Neuron (in vitro differentiated cells): ENCODE measurements at regions not wholly inside any gene's neighbourhood (a gene's known extent, or its start where the extent isn't known, plus 50 kb on each side); places are given as distances from the start of the nearest gene placed in this dataset.
A peak's percentile ranks its signal among the peaks of the same experiment; 100 is the strongest.

Experiments used
- H2AFZ ChIP-seq: one replicate; pipeline ENCODE4 v1.6.1; 2013; ENCODE audit warnings: low read depth, mild to moderate bottlenecking, inconsistent platforms, low read length, moderate library complexity
- H3K27me3 ChIP-seq: one replicate; pipeline ENCODE4 v1.6.1; 2013; ENCODE audit warnings: low read length; ENCODE audit not compliant: insufficient read depth
- H3K36me3 ChIP-seq: one replicate; pipeline ENCODE4 v1.6.1; 2013; ENCODE audit warnings: low read length; ENCODE audit not compliant: insufficient read depth
- H3K4me1 ChIP-seq: one replicate; pipeline ENCODE4 v1.6.1; 2013; ENCODE audit warnings: low read length; ENCODE audit not compliant: insufficient read depth
- H3K4me3 ChIP-seq: 2 replicates; pipeline ENCODE4 v1.5.1; 2013; ENCODE audit warnings: mild to moderate bottlenecking, low read length, moderate library complexity
- H3K9me3 ChIP-seq: one replicate; pipeline ENCODE4 v1.6.1; 2013; ENCODE audit warnings: low read length

DNA sequence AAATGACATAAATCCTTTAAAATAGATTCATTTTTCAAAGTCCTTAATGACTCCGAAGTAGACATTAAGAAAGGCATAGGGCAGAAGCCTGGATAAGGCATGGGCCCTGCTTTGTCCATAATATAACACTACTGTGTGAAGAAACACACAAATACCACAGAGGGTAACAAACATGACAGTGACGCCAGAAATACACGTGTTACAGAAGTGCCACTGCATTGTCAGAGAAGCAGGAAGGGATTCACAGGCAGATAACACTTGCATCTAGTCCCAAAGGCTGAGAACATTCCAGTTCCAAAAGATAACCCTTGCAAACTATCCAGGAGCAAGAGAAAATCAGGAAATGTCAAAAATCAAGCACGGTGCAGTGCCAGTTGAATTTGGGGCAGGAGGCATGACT, 633.2 kb downstream of the LIG4 start:
- H3K27me3 ChIP-seq = no peaks in the 10 kb centered on the region

DNA sequence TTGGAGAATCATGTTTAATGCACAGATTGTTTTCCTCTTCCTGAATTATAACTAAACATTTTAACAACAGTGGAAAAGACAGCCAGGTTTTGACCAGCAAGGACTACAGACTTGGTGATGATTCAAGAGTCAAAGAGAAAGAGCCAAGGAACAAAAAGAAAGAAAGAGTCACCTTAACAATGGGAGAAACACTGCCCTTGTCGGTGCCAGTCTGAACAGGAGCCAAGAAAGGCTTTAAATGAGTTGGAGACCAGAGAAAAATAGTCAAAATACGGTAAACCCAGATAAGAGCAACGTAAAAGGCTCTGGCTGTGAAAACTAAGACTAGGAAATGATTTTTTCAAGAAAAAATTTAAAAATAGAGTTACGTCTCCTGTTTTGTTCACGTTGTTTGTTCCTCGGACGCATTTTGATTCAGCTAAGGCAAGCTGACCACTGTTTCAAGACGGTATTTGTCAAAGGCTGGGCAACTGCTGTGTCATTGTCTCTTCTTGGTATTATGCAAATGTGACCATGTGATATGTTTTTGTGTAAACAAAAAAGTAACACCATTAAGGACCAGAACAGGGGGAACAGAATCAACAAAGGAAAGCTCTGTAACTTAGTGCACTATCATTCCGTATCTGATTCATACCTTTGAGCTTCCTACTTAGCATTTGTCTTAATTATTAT, 634.5 kb downstream of the LIG4 start:
- peak overlapping the region; percentile 22 for H2AFZ ChIP-seq
- no peaks in the 10 kb centered on the region for H3K27me3 ChIP-seq
- H3K4me1 ChIP-seq = peaks cover 2% of the 10 kb centered on the region
- no peaks in the 10 kb centered on the region for H3K9me3 ChIP-seq
- H3K36me3 ChIP-seq = no peaks in the 10 kb centered on the region
- no peak overlapping the region for H3K4me3 ChIP-seq

More for the DNA sequence above, 633.2 kb downstream of the LIG4 start:
- Histone ChIP-seq H3K4me3 (no peak overlapping the region), H3K36me3 (no peaks in the 10 kb centered on the region), H3K9me3 (no peaks in the 10 kb centered on the region), H2AFZ (no peak overlapping the region), H3K4me1 (peaks cover 2% of the 10 kb centered on the region)

DNA sequence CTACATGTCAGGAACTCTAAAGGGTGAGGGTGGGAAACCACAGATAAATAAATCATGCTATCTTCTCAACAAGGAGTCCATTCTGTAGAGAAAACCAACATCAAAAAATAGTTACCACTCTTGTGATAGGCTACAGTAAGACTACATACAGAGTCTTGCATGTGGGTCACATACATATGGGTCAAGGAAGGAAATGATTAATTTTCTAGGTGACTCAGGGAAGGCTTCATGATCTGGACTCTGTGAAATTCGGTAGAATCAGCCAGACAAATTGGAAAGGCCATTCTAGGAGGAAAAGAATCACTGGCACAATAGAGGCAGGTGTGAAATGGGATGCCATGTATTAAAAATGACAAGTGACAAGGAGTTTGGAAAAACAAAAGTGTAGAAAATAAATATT, 638.9 kb downstream of the LIG4 start:
- Histone ChIP-seq H3K9me3 (no peaks in the 10 kb centered on the region), H2AFZ (no peak overlapping the region), H3K4me1 (peaks cover 10% of the 10 kb centered on the region), H3K36me3 (no peaks in the 10 kb centered on the region), H3K4me3 (no peak overlapping the region), H3K27me3 (no peaks in the 10 kb centered on the region)

DNA sequence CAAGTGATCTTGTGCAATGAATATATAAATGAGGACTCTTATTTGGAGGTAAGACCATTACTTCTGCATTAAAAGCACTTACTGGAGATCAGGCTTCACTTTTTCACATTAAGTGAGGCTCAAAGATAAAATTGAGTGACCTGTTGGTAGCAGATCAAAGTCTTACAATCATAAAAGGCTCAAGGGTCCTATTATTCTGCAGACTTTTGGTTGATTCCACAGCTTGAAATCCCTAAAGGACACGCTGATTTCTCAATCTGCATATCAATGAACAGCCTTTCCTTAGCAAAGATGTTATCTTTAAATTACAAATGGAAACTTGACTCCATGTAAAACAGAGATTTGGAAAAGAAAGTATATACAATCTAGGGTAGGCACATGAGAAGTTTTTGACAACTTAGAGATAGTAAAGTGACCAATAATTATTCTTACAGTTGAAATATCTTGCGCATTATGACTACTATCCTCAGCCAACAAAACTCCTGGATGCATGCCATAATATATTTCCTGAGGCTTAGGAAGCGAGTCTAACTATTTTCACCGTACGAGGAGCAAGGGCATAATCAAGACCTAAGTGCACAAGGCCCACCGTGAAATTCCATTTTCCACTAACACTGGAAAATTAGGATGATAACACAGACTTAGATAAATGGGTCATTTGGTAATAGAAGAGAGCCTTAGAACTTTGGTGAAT, 640.7 kb downstream of the LIG4 start:
- Histone ChIP-seq H3K4me3 (no peak overlapping the region), H3K36me3 (no peaks in the 10 kb centered on the region), H3K9me3 (no peaks in the 10 kb centered on the region), H3K27me3 (no peaks in the 10 kb centered on the region), H2AFZ (no peak overlapping the region), H3K4me1 (peaks cover 8% of the 10 kb centered on the region)

DNA sequence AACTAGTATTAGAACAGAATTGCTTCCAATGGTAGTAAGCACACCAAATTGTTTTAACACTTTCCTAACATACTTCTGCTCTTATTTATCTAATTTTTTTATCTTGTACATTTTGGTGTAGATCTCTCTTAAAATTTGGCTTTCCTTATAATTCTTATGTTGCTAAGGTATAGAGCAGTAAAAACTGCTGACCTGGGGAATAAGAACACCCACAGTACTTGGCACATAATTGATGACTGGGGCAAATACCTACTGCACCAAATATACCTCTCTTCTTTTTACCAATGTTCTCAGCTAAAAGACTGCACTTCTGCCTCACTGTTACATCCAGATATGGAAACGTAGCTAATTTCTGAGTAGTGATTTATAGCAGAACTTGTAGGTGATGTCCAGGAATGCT, 642.2 kb downstream of the LIG4 start:
- Histone ChIP-seq H2AFZ (no peak overlapping the region), H3K9me3 (no peaks in the 10 kb centered on the region), H3K27me3 (no peaks in the 10 kb centered on the region), H3K4me1 (peaks cover 8% of the 10 kb centered on the region), H3K4me3 (no peak overlapping the region), H3K36me3 (no peaks in the 10 kb centered on the region)

DNA sequence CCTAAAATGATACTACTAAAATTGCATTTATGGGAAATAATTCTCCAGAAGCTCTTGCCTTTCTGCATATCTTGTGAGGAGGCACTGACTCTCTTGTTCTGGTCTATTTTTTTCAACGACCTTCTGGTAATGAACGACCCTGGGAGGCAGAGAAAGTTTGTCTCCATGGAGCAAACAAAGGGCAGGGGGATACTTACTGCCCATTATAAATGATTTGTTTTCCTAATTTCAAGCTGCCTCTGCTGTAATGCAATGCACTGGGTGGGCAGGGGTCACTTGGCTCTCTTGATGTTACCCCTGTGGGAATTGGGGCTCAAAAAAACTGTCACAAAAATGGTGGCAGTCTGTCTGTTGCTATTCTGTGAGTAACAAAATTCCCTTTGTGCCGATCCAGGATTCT, 643.2 kb downstream of the LIG4 start:
- no peaks in the 10 kb centered on the region for H3K36me3 ChIP-seq
- H3K9me3 ChIP-seq = no peaks in the 10 kb centered on the region

DNA sequence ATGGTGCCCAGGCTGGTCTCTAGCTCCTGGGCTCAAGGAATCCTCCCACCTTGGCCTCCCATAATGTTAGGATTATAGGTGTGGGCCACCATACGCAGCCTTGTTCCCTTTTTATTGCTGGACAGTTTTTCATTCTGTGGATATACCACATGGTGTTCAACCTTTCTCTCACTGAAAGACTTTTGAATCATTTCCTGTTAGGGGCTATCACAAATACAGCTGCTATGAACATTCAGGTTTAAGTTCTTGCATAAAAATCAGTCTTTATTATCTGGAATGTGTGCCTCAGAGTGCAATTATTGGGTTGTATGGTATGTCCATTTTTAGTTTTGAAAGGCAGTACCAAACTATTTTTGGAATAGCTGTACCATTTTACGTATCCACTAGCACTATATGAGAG, 647.2 kb downstream of the LIG4 start:
- no peaks in the 10 kb centered on the region for H3K36me3 ChIP-seq
- peaks cover 15% of the 10 kb centered on the region for H3K4me1 ChIP-seq
- no peaks in the 10 kb centered on the region for H3K9me3 ChIP-seq
- no peak overlapping the region for H3K4me3 ChIP-seq
- no peak overlapping the region for H2AFZ ChIP-seq
- no peaks in the 10 kb centered on the region for H3K27me3 ChIP-seq

More for the DNA sequence above, 643.2 kb downstream of the LIG4 start:
- no peaks in the 10 kb centered on the region for H3K27me3 ChIP-seq
- peaks cover 8% of the 10 kb centered on the region for H3K4me1 ChIP-seq
- H3K4me3 ChIP-seq = no peak overlapping the region
- no peak overlapping the region for H2AFZ ChIP-seq

DNA sequence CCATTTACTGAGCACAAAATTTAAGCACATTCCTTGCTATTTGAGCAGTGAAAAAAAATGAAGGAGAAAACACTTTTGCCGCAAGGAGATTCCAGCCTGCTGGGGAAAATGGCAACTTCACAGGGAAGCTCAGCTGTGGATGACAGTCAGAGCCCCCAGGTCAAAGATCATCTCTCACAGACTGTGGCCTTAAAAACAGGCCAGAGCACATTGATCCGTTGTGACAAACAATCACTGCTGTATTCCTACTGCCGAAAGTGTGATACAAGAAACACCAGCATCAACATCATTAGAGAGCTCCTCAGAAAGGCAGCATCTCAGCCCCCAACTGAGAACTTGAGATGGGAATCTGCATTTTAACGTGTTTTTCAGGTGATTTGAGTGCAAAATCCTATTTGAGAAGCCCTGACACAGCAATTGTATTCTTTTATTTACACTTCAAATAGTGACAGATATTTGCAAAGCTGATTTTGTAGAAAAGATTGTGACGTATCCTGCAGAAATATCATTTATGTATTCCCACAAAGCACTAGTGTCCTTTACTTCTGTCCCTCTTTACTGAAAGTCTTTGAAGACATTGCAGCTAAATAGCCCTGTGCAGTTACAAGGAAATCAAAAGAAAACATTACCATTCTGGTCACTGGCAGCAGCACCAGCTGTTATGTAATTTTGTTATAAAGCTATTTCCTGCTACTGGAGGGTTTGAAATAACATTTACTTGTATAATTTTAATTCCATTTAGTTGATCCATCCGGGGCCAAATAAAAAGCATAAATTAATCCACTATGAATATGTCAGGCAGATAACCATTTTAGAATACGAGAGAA, 652.0 kb downstream of the LIG4 start:
- H3K4me3 ChIP-seq = peak overlapping the region; percentile 19
- no peaks in the 10 kb centered on the region for H3K9me3 ChIP-seq
- peak overlapping the region; percentile 73 for H2AFZ ChIP-seq
- H3K27me3 ChIP-seq = no peaks in the 10 kb centered on the region
- peaks cover 29% of the 10 kb centered on the region for H3K4me1 ChIP-seq
- H3K36me3 ChIP-seq = no peaks in the 10 kb centered on the region

DNA sequence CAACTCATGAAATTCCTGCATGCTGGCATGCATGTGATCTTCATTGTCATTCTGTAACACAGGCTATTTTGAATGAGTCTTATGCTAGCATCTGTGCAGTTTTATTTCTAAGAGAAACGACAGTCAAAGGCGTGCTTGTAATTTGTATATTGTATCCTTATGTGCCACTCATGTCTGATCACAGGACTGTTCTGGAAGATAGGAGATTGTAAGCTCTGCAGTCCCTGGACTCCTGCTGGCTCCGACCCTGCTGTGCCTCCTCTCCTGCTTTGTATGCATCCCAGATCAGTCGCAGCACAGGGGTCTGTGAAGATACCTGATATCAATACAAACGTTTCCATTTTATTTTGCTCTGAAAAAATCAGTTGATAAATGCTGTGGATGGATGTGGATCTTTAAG, 653.1 kb downstream of the LIG4 start:
- H2AFZ ChIP-seq = peak overlapping the region; percentile 73
- H3K9me3 ChIP-seq = no peaks in the 10 kb centered on the region
- peaks cover 29% of the 10 kb centered on the region for H3K4me1 ChIP-seq
- no peaks in the 10 kb centered on the region for H3K36me3 ChIP-seq
- H3K27me3 ChIP-seq = no peaks in the 10 kb centered on the region
- H3K4me3 ChIP-seq = peak overlapping the region; percentile 19

DNA sequence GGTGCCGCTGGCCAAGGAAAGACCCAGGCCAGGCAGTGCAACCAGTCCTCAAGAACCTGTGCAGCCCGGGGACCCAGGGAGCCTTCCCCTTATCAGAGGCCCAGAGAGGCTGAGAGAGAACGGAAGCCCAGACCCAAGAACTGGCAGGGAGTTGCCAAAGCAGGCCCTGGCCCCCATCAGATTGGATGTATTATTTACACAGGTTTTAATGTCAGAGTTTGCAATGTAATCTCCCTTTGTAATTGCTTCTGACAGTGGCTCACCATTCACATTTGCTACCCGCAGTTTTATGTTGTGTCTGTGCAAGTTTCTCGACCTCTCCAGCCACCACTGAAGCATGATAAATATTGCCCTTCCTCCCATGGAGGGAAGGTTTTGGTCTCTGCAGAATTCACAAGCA, 660.9 kb downstream of the LIG4 start:
- H3K36me3 ChIP-seq = no peaks in the 10 kb centered on the region
- no peaks in the 10 kb centered on the region for H3K9me3 ChIP-seq
- H3K4me1 ChIP-seq = no peaks in the 10 kb centered on the region
- no peaks in the 10 kb centered on the region for H3K27me3 ChIP-seq
- H2AFZ ChIP-seq = no peak overlapping the region
- no peak overlapping the region for H3K4me3 ChIP-seq

DNA sequence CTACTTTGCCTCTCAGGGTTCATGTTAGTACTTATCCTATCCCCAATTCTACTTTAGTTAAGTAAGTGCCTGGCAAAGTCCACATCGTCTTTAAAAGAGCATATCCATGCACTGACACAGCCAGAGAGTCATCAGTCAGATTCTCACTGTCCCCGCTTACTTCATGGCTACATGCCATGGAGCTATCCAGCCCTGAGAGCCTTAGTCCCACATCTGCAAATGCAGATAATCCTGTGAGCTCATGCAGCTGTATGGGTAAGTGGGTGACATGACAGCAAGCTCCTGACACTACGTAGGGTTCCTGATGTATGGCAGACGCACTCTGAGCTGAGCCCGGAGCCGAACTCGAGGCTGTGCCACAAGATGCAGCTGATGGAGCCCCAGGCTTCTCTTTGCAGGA, 661.5 kb downstream of the LIG4 start:
- Histone ChIP-seq H3K27me3 (no peaks in the 10 kb centered on the region), H3K36me3 (no peaks in the 10 kb centered on the region), H3K4me3 (no peak overlapping the region), H3K4me1 (no peaks in the 10 kb centered on the region), H2AFZ (no peak overlapping the region), H3K9me3 (no peaks in the 10 kb centered on the region)

DNA sequence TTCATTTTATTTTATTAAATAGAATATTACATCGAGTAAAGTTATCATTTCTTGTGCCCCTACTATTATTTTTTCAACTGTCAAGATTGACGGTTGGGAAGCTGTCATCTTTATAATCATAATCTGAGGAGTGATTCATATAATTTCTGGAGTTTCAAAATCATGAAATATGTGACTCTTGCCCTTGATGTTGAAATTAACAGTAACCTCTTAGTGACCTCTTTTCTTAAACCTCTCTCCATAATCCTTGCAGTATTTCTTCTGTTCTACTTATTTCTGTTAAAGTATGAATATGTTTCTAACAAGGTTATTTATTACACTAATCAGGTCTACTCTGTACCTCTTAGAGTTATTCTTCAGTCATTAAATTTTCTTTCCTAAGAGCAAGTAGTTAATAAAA, 663.8 kb downstream of the LIG4 start:
- H3K4me3 ChIP-seq = no peak overlapping the region
- H3K27me3 ChIP-seq = no peaks in the 10 kb centered on the region
- H2AFZ ChIP-seq = no peak overlapping the region
- no peaks in the 10 kb centered on the region for H3K36me3 ChIP-seq
- H3K4me1 ChIP-seq = no peaks in the 10 kb centered on the region
- H3K9me3 ChIP-seq = no peaks in the 10 kb centered on the region

DNA sequence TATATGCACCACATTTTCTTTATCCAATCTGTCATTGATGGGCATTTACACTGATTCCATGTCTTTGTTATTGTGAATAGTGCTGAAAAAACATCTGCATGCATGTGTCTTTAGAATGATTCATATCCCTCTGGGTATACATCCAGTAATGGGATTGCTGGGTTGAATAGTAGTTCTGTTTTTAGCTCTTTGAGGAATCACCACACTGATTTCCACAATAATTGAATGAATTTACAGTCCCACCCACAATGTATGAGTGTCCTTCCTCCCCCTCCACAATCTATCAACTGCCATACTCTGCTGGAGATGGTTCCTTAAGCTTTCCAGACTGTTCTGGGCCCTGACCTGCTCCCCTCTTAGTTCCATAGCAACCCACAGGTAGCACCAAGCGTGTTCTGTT, 667.0 kb downstream of the LIG4 start:
- no peaks in the 10 kb centered on the region for H3K27me3 ChIP-seq
- H3K9me3 ChIP-seq = no peaks in the 10 kb centered on the region
- no peak overlapping the region for H3K4me3 ChIP-seq
- no peaks in the 10 kb centered on the region for H3K4me1 ChIP-seq
- no peaks in the 10 kb centered on the region for H3K36me3 ChIP-seq
- no peak overlapping the region for H2AFZ ChIP-seq
